OCI-LY7 (cell line): ENCODE measurements at regions not wholly inside any gene's neighbourhood (a gene's known extent, or its start where the extent isn't known, plus 50 kb on each side); places are given as distances from the start of the nearest gene placed in this dataset.

ENCODE experiments used
- BruUV-seq: library from RNA; stranded (reverse); fragments of 400-500 nt; replicated peaks from 2 replicates; lab custom pipeline; 2021; lab: Mats Ljungman, UMichigan
- CTCF ChIA-PET: fragments of 300-600 bp; sonication (Branson Sonifier 250); formaldehyde crosslinking; loops from one replicate; lab custom pipeline; 2022; ENCODE audit warnings: antibody characterized with exemption; ENCODE audit not compliant: unreplicated experiment; lab: Charles Lee
- POLR2A ChIA-PET: fragments of 300-600 bp; sonication (Branson Sonifier 250); formaldehyde crosslinking; loops from one replicate; lab custom pipeline; 2022; ENCODE audit warnings: antibody characterized with exemption; lab: Charles Lee
- DNase-seq: peaks from one replicate; pipeline ENCODE4 v3.0.0-alpha.2; 2015; ENCODE audit warnings: low spot score
- H2AFZ ChIP-seq: fragments of 200-600 bp; sonication (generic), shearing (Covaris generic); 2 replicates; pipeline ENCODE4 v1.6.1; 2014; ENCODE audit warnings: mild to moderate bottlenecking, antibody characterized with exemption, low read length, moderate library complexity
- H3K27ac ChIP-seq: fragments of 200-600 bp; sonication (generic); 2 replicates; pipeline ENCODE4 v1.5.1; 2014; ENCODE audit warnings: mixed run types, low read depth, mild to moderate bottlenecking, moderate library complexity, low read length, inconsistent platforms; ENCODE audit not compliant: poor library complexity, severe bottlenecking
- H3K36me3 ChIP-seq: fragments of 200-600 bp; sonication (generic); 2 replicates; pipeline ENCODE4 v1.6.1; 2014; ENCODE audit warnings: mild to moderate bottlenecking, antibody characterized with exemption, low read length, moderate library complexity, mixed read lengths; ENCODE audit not compliant: insufficient read depth
- H3K4me1 ChIP-seq: fragments of 200-600 bp; sonication (generic); 2 replicates; pipeline ENCODE4 v1.5.1; 2014; ENCODE audit warnings: mild to moderate bottlenecking, low read length; ENCODE audit not compliant: insufficient read depth, poor library complexity, severe bottlenecking
- H3K4me2 ChIP-seq: fragments of 200-600 bp; sonication (generic); 2 replicates; pipeline ENCODE4 v1.6.1; 2014; ENCODE audit warnings: mild to moderate bottlenecking, low read length
- H3K4me3 ChIP-seq: fragments of 200-600 bp; sonication (generic); 2 replicates; pipeline ENCODE4 v1.5.1; 2014; ENCODE audit warnings: mild to moderate bottlenecking, low read depth, low read length; ENCODE audit not compliant: poor library complexity, severe bottlenecking
- H3K79me2 ChIP-seq: fragments of 200-600 bp; sonication (generic); 2 replicates; pipeline ENCODE4 v1.6.1; 2016; ENCODE audit warnings: low read depth, mild to moderate bottlenecking, low read length, moderate library complexity, mixed read lengths; ENCODE audit not compliant: insufficient read depth
- H3K9me2 ChIP-seq: fragments of 200-600 bp; sonication (generic); 2 replicates; pipeline ENCODE4 v1.6.1; 2016; ENCODE audit warnings: mild to moderate bottlenecking, low read length, mixed read lengths; ENCODE audit not compliant: insufficient read depth
- H3K9me3 ChIP-seq: fragments of 200-600 bp; sonication (generic); 2 replicates; pipeline ENCODE4 v1.6.1; 2014; ENCODE audit warnings: mild to moderate bottlenecking, mixed run types, low read length, mixed read lengths
- H4K20me1 ChIP-seq: fragments of 200-600 bp; sonication (generic); 2 replicates; pipeline ENCODE4 v1.6.1; 2014; ENCODE audit warnings: mild to moderate bottlenecking, antibody characterized with exemption, low read length, moderate library complexity, mixed read lengths; ENCODE audit not compliant: insufficient read depth
- CTCF ChIP-seq: fragments of 200-600 bp; sonication (generic); conservative IDR thresholded peaks from 2 replicates; pipeline ENCODE4 v1.5.1; 2014; ENCODE audit warnings: mild to moderate bottlenecking, antibody characterized with exemption, low read length, moderate library complexity, mixed read lengths
- EZH2phosphoT487 ChIP-seq: fragments of 200-600 bp; sonication (generic); IDR thresholded peaks from 2 replicates; pipeline ENCODE4 v1.6.1; 2018; ENCODE audit warnings: low read depth, borderline replicate concordance, mild to moderate bottlenecking, mixed run types, antibody characterized with exemption, low read length, moderate library complexity, mixed read lengths
- intact Hi-C: fragments of 100-400 bp; cut with micrococcal nuclease; formaldehyde crosslinking; loops from one replicate; pipeline ENCODE4 v1.10.0; 2022; ENCODE audit not compliant: unreplicated experiment

GRCh38 chr3:59316688-59317275, 267.0 kb upstream of the CFAP20DC start:
- Histone ChIP-seq H2AFZ (no peak overlapping the region), H3K9me3 (no peaks in the 10 kb centered on the region), H3K4me3 (no peak overlapping the region), H3K36me3 (no peaks in the 10 kb centered on the region), H3K79me2 (no peaks in the 10 kb centered on the region), H3K27ac (no peak overlapping the region), H3K4me1 (no peaks in the 10 kb centered on the region), H3K4me2 (no peak overlapping the region), H3K9me2 (no peaks in the 10 kb centered on the region), H4K20me1 (no peaks in the 10 kb centered on the region)
- BruUV-seq, result no TSS peak
- intact Hi-C loops, result loop anchor here (10.0 kb wide), 1 partner anchor 258 kb away; no protein-coding TSS in a partner anchor
- DNase-seq, result no peak
- TF ChIP-seq CTCF, result no peak
- CTCF ChIA-PET, result no interaction called here
- POLR2A ChIA-PET, result no interaction called here

GRCh38 chr3:59313365-59313764, 263.5 kb upstream of the CFAP20DC start:
- no peaks in the 10 kb centered on the region for H3K79me2 ChIP-seq
- intact Hi-C loops, result loop anchor here (5.0 to 10.0 kb wide), 2 partner anchors 261 to 544 kb away; no protein-coding TSS in a partner anchor
- no peak overlapping the region for H3K4me2 ChIP-seq
- no peak overlapping the region for H3K4me3 ChIP-seq
- no peaks in the 10 kb centered on the region for H3K4me1 ChIP-seq
- H3K9me3 ChIP-seq, result no peaks in the 10 kb centered on the region
- POLR2A ChIA-PET, result no interaction called here
- CTCF ChIA-PET, result interaction anchor here (1.0 kb wide), 1 partner anchor 262 kb away, joined by 4 read pairs; no protein-coding TSS in a partner anchor
- H2AFZ ChIP-seq, result no peak overlapping the region
- H3K27ac ChIP-seq, result no peak overlapping the region
- no TSS peak for BruUV-seq
- no peaks in the 10 kb centered on the region for H3K36me3 ChIP-seq
- peak; percentile 19 for DNase-seq
- H4K20me1 ChIP-seq, result no peaks in the 10 kb centered on the region
- no peaks in the 10 kb centered on the region for H3K9me2 ChIP-seq
- peak; percentile 76 for TF ChIP-seq CTCF
- TF ChIP-seq EZH2phosphoT487, result no peak

GRCh38 chr3:59311231-59311630, 261.4 kb upstream of the CFAP20DC start:
- Histone ChIP-seq H3K36me3 (no peaks in the 10 kb centered on the region), H3K4me2 (no peak overlapping the region), H3K4me3 (no peak overlapping the region), H4K20me1 (no peaks in the 10 kb centered on the region), H3K9me2 (no peaks in the 10 kb centered on the region), H2AFZ (no peak overlapping the region), H3K27ac (no peak overlapping the region), H3K79me2 (no peaks in the 10 kb centered on the region), H3K9me3 (no peaks in the 10 kb centered on the region), H3K4me1 (no peaks in the 10 kb centered on the region)
- CTCF ChIA-PET, result no interaction called here
- POLR2A ChIA-PET, result no interaction called here
- TF ChIP-seq EZH2phosphoT487 (no peak), CTCF (no peak)
- BruUV-seq, result no TSS peak
- DNase-seq, result no peak
- intact Hi-C loops, result loop anchor here (5.0 to 10.0 kb wide), 2 partner anchors 264 to 546 kb away; no protein-coding TSS in a partner anchor
